Activated naive CD4-positive, alpha-beta T cell treated with Interleukin-2 at 50 U/mL for 16 hours (primary cell): ENCODE measurements at regions not wholly inside any gene's neighbourhood (a gene's known extent, or its start where the extent isn't known, plus 50 kb on each side); places are given as distances from the start of the nearest gene placed in this dataset.
"Not testable (repeated sequence)": the region's sequence is repeated elsewhere in the genome, so short reads cannot be mapped to it uniquely, and the experiment has no call there.

Experiments
- DNase-seq: peaks from one replicate; pipeline ENCODE4 v3.0.0-alpha.2; 2020

GRCh38 chr2:122523981-122524380, 768.5 kb downstream of the TSN start:
- DNase-seq = no peak

- DNase-seq = no peak
These were observed 769.9 kb downstream of the TSN start for GRCh38 chr2:122525336-122525735.

- DNase-seq = no peak
These were observed 772.6 kb downstream of the TSN start for GRCh38 chr2:122528061-122528460.

- no peak for DNase-seq
These were observed 773.7 kb downstream of the TSN start for GRCh38 chr2:122528958-122529705.

GRCh38 chr2:122530814-122531213, 775.4 kb downstream of the TSN start:
- DNase-seq = no peak

- no peak for DNase-seq
These were observed 776.0 kb downstream of the TSN start for GRCh38 chr2:122531290-122532071.

GRCh38 chr2:122532072-122532344, 776.6 kb downstream of the TSN start:
- DNase-seq = no peak

- DNase-seq = no peak
These were observed 777.0 kb downstream of the TSN start for GRCh38 chr2:122532481-122532880.

GRCh38 chr2:122535960-122536505, 780.6 kb downstream of the TSN start:
- no peak for DNase-seq

GRCh38 chr2:122539311-122539710, 783.9 kb downstream of the TSN start:
- DNase-seq = no peak

- DNase-seq = no peak
These were observed 784.5 kb downstream of the TSN start for GRCh38 chr2:122539920-122540319.

- no peak for DNase-seq
These were observed 786.8 kb downstream of the TSN start for GRCh38 chr2:122542236-122542635.

- no peak for DNase-seq
These were observed 787.2 kb downstream of the TSN start for GRCh38 chr2:122542646-122543045.

GRCh38 chr2:122543815-122544214, 788.4 kb downstream of the TSN start:
- DNase-seq = no peak

GRCh38 chr2:122545821-122546220, 790.4 kb downstream of the TSN start:
- no peak for DNase-seq

GRCh38 chr2:122562775-122563174, 807.3 kb downstream of the TSN start:
- DNase-seq = no peak

- no peak for DNase-seq
These were observed 808.3 kb downstream of the TSN start for GRCh38 chr2:122563781-122564180.

- no peak for DNase-seq
These were observed 809.4 kb downstream of the TSN start for GRCh38 chr2:122564843-122565242.

- DNase-seq = no peak
These were observed 809.9 kb downstream of the TSN start for GRCh38 chr2:122565364-122565763.

GRCh38 chr2:122570641-122571040, 815.2 kb downstream of the TSN start:
- no peak for DNase-seq

GRCh38 chr2:122571471-122571870, 816.0 kb downstream of the TSN start:
- not testable (repeated sequence) for DNase-seq

- DNase-seq = no peak
These were observed 819.6 kb downstream of the TSN start for GRCh38 chr2:122575076-122575475.

GRCh38 chr2:122583159-122583917, 827.9 kb downstream of the TSN start:
- no peak for DNase-seq

- DNase-seq = no peak
These were observed 835.1 kb downstream of the TSN start for GRCh38 chr2:122590524-122590923.
